PC-9 (cell line): ENCODE measurements at regions not wholly inside any gene's neighbourhood (a gene's known extent, or its start where the extent isn't known, plus 50 kb on each side); places are given as distances from the start of the nearest gene placed in this dataset.

Experiments used
- BruUV-seq: library from RNA; stranded (reverse); fragments of 400-500 nt; replicated peaks from 2 replicates; lab custom pipeline; 2021; lab: Mats Ljungman, UMichigan
- CTCF ChIA-PET: fragments of 300-600 bp; sonication (Branson Sonifier 250); formaldehyde crosslinking; loops from one replicate; lab custom pipeline; 2022; ENCODE audit warnings: antibody characterized with exemption; lab: Charles Lee
- POLR2A ChIA-PET: fragments of 300-600 bp; sonication (Branson Sonifier 250); formaldehyde crosslinking; loops from one replicate; lab custom pipeline; 2022; ENCODE audit warnings: antibody characterized with exemption; ENCODE audit not compliant: unreplicated experiment; lab: Charles Lee
- DNase-seq, 2 experiments: peaks; one replicate each; pipeline versions ENCODE4 v3.0.0 to v3.0.0-alpha.2; 2015 to 2022; ENCODE audit warnings: mixed read lengths in 1 of 2
- H2AFZ ChIP-seq: fragments of 200-600 bp; sonication (generic); 2 replicates; pipeline ENCODE4 v1.8.1; 2017; ENCODE audit warnings: antibody characterized with exemption
- H3F3A ChIP-seq: fragments of 200-600 bp; sonication (generic); 2 replicates; pipeline ENCODE4 v1.8.1; 2017; ENCODE audit warnings: antibody characterized with exemption, mild to moderate bottlenecking, low read depth; ENCODE audit not compliant: insufficient read depth
- H3K27ac ChIP-seq: fragments of 200-600 bp; sonication (generic); 2 replicates; pipeline ENCODE4 v1.6.1; 2016; ENCODE audit warnings: mixed run types
- H3K27me3 ChIP-seq: fragments of 200-600 bp; sonication (generic); 2 replicates; pipeline ENCODE4 v1.6.1; 2016; ENCODE audit warnings: low read depth, mixed run types; ENCODE audit not compliant: insufficient read depth
- H3K36me3 ChIP-seq: fragments of 200-600 bp; sonication (generic); 2 replicates; pipeline ENCODE4 v1.6.1; 2016; ENCODE audit warnings: low read depth, mixed run types
- H3K4me1 ChIP-seq: fragments of 200-600 bp; sonication (generic); replicated peaks from 2 replicates; pipeline ENCODE4 v1.6.1; 2016; ENCODE audit warnings: mixed run types; ENCODE audit not compliant: insufficient read depth
- H3K4me2 ChIP-seq: fragments of 200-600 bp; sonication (generic); 2 replicates; pipeline ENCODE4 v1.6.1; 2017; ENCODE audit warnings: mixed run types
- H3K4me3 ChIP-seq: fragments of 200-600 bp; sonication (generic); 2 replicates; pipeline ENCODE4 v1.6.1; 2016; ENCODE audit warnings: mixed run types
- H3K79me2 ChIP-seq: fragments of 200-600 bp; sonication (generic); 2 replicates; pipeline ENCODE4 v1.6.1; 2017; ENCODE audit warnings: low read depth, mixed run types
- H3K9me2 ChIP-seq: fragments of 200-600 bp; sonication (generic); 2 replicates; pipeline ENCODE4 v1.8.1; 2017; ENCODE audit warnings: mild to moderate bottlenecking; ENCODE audit not compliant: insufficient read depth
- H3K9me3 ChIP-seq: fragments of 200-600 bp; sonication (generic); 2 replicates; pipeline ENCODE4 v1.8.1; 2016; ENCODE audit warnings: low read depth; ENCODE audit not compliant: insufficient read depth
- H4K20me1 ChIP-seq: fragments of 200-600 bp; sonication (generic); 2 replicates; pipeline ENCODE4 v1.8.1; 2017; ENCODE audit not compliant: insufficient read depth
- EZH2 ChIP-seq: fragments of 200-600 bp; sonication (generic); IDR thresholded peaks from 2 replicates; pipeline ENCODE4 v1.8.0; 2017; ENCODE audit warnings: antibody characterized with exemption, low read depth
- intact Hi-C: fragments of 100-400 bp; cut with micrococcal nuclease; formaldehyde crosslinking; loops from one replicate; pipeline ENCODE4 v1.10.0; 2022; ENCODE audit not compliant: unreplicated experiment
- TF ChIP-seq, protein P1 (sequence below): fragments of 200-600 bp; sonication (generic); conservative IDR thresholded peaks from 2 replicates; pipeline ENCODE4 v1.6.1; 2017; ENCODE audit warnings: mixed run types, antibody characterized with exemption, mild to moderate bottlenecking, moderate library complexity

GRCh38 chr2:220961143-220961860 lies 610.8 kb downstream of the EPHA4 start:
- H3K4me1 ChIP-seq, result no peaks in the 10 kb centered on the region
- H3F3A ChIP-seq, result no peaks in the 10 kb centered on the region
- no peaks in the 10 kb centered on the region for H3K27me3 ChIP-seq
- H3K4me2 ChIP-seq, result no peak overlapping the region
- ChIA-PET CTCF (no interaction called here), POLR2A (no interaction called here)
- H3K79me2 ChIP-seq, result no peaks in the 10 kb centered on the region
- no peak overlapping the region for H2AFZ ChIP-seq
- no peaks in the 10 kb centered on the region for H3K36me3 ChIP-seq
- no peaks in the 10 kb centered on the region for H4K20me1 ChIP-seq
- H3K9me2 ChIP-seq, result no peaks in the 10 kb centered on the region
- H3K9me3 ChIP-seq, result no peaks in the 10 kb centered on the region
- BruUV-seq, result no TSS peak
- TF ChIP-seq, protein P1, sequence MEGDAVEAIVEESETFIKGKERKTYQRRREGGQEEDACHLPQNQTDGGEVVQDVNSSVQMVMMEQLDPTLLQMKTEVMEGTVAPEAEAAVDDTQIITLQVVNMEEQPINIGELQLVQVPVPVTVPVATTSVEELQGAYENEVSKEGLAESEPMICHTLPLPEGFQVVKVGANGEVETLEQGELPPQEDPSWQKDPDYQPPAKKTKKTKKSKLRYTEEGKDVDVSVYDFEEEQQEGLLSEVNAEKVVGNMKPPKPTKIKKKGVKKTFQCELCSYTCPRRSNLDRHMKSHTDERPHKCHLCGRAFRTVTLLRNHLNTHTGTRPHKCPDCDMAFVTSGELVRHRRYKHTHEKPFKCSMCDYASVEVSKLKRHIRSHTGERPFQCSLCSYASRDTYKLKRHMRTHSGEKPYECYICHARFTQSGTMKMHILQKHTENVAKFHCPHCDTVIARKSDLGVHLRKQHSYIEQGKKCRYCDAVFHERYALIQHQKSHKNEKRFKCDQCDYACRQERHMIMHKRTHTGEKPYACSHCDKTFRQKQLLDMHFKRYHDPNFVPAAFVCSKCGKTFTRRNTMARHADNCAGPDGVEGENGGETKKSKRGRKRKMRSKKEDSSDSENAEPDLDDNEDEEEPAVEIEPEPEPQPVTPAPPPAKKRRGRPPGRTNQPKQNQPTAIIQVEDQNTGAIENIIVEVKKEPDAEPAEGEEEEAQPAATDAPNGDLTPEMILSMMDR, result no peak
- no peak for TF ChIP-seq EZH2
- intact Hi-C loops, result no loop called here
- no peak overlapping the region for H3K27ac ChIP-seq
- DNase-seq, result no peak
- H3K4me3 ChIP-seq, result no peak overlapping the region

DNA sequence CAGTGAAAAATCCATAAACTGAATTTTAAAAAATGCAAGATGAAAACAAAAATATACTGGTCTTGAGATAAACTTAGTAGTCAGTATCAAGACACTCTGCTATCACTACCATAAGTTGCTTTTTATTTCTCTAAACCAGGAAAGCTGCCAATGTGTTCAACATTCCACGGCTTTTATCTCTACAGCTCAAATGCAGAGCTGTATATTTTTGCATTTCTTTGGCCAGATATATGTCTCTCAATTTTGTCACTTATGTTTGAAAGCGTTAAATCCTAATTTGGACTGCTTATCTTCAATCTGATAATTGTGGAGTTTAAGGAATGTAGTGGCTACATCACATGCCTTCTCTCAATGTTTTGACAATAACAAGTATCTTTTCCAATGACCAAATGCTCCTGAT lies 609.5 kb downstream of the EPHA4 start:
- no peak overlapping the region for H3K27ac ChIP-seq
- no peaks in the 10 kb centered on the region for H3K36me3 ChIP-seq
- H3K9me2 ChIP-seq, result no peaks in the 10 kb centered on the region
- intact Hi-C loops, result no loop called here
- H3K9me3 ChIP-seq, result no peaks in the 10 kb centered on the region
- no peak overlapping the region for H3K4me2 ChIP-seq
- H4K20me1 ChIP-seq, result no peaks in the 10 kb centered on the region
- no peaks in the 10 kb centered on the region for H3K4me1 ChIP-seq
- ChIA-PET CTCF (no interaction called here), POLR2A (no interaction called here)
- H2AFZ ChIP-seq, result no peak overlapping the region
- no peak for DNase-seq
- no peak overlapping the region for H3K4me3 ChIP-seq
- BruUV-seq, result no TSS peak
- H3K79me2 ChIP-seq, result no peaks in the 10 kb centered on the region
- H3F3A ChIP-seq, result no peaks in the 10 kb centered on the region
- H3K27me3 ChIP-seq, result no peaks in the 10 kb centered on the region
- no peak for TF ChIP-seq EZH2
- TF ChIP-seq, protein P1, result no peak

DNA sequence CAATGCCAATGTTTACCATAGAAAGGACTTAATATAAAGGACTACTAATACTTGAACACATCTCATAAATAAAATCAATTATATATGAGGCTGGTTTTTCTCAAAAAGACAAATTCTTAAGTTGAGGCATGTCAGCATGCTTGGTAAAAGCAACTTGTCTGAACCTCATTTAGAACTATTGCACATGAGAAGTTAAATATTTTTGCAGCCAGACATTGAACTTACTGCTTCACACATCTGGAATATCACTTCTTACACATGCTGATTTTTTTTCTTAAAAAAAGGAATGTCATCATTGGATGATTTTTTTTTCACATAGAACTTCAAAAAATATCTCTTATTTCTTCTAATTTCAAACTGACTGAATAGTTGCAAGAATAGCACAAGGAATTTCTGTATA lies 609.0 kb downstream of the EPHA4 start:
- no peak overlapping the region for H3K4me2 ChIP-seq
- no peaks in the 10 kb centered on the region for H3K27me3 ChIP-seq
- no peak for TF ChIP-seq EZH2
- TF ChIP-seq, protein P1, result no peak
- H3K79me2 ChIP-seq, result no peaks in the 10 kb centered on the region
- H3F3A ChIP-seq, result no peaks in the 10 kb centered on the region
- no peak overlapping the region for H3K27ac ChIP-seq
- no peaks in the 10 kb centered on the region for H3K9me3 ChIP-seq
- H3K9me2 ChIP-seq, result no peaks in the 10 kb centered on the region
- H3K4me1 ChIP-seq, result no peaks in the 10 kb centered on the region
- no peak overlapping the region for H3K4me3 ChIP-seq
- H4K20me1 ChIP-seq, result no peaks in the 10 kb centered on the region
- no peak overlapping the region for H2AFZ ChIP-seq
- ChIA-PET CTCF (no interaction called here), POLR2A (no interaction called here)
- no TSS peak for BruUV-seq
- no peaks in the 10 kb centered on the region for H3K36me3 ChIP-seq
- intact Hi-C loops, result no loop called here
- DNase-seq, result no peak
